Gastrocnemius medialis (tissue), 4 donors: ENCODE measurements at regions not wholly inside any gene's neighbourhood (a gene's known extent, or its start where the extent isn't known, plus 50 kb on each side); places are given as distances from the start of the nearest gene placed in this dataset.

Experiments used
- ATAC-seq, 2 donors: fragments of 150-250 bp; one replicate each; pipeline ENCODE4 v1.9.1; 2016
- DNase-seq, 2 donors: peaks; one replicate each; pipeline ENCODE4 v3.0.0-alpha.2; 2019
- H3K27ac ChIP-seq, 4 donors: fragments of 200-600 bp; sonication (generic); 1 replicate in 1 of 4; 2 replicates in 3 of 4; pipeline ENCODE4 v1.5.1; 2016 to 2018; ENCODE audit warnings: mild to moderate bottlenecking in 2 of 4, moderate library complexity in 1 of 4
- H3K27me3 ChIP-seq, 3 donors: fragments of 200-600 bp; sonication (generic) in 2 of 3; 1 replicate in 1 of 3; 2 replicates in 2 of 3; pipeline versions ENCODE4 v1.5.1 to v1.6.0; 2016 to 2019; ENCODE audit warnings: mild to moderate bottlenecking in 1 of 3, moderate library complexity in 1 of 3
- H3K36me3 ChIP-seq, 2 donors: fragments of 200-600 bp; sonication (generic) in 1 of 2; one replicate each; pipeline ENCODE4 v1.5.1; 2017 to 2018
- H3K4me1 ChIP-seq, 2 donors: fragments of 200-600 bp; sonication (generic) in 1 of 2; one replicate each; pipeline ENCODE4 v1.5.1; 2016 to 2017; ENCODE audit warnings: mild to moderate bottlenecking in 2 of 2
- H3K4me3 ChIP-seq, 4 donors: fragments of 200-600 bp; sonication (generic) in 3 of 4; 1 replicate in 1 of 4; 2 replicates in 3 of 4; pipeline ENCODE4 v1.5.1; 2016 to 2019; ENCODE audit warnings: mild to moderate bottlenecking in 2 of 4
- H3K9me3 ChIP-seq, 3 donors: fragments of 200-600 bp; sonication (generic) in 2 of 3; 1 replicate in 1 of 3; 2 replicates in 2 of 3; pipeline ENCODE4 v1.5.1; 2016 to 2019
- POLR2A ChIP-seq, 2 donors: fragments of 450-650 bp; IDR thresholded peaks; one replicate each; pipeline ENCODE4 v1.6.1; 2017; ENCODE audit warnings: antibody characterized with exemption in 2 of 2, mild to moderate bottlenecking in 2 of 2, moderate library complexity in 2 of 2
- in situ Hi-C, 4 donors: fragments of 200-750 bp; cut with MboI; loops; one replicate each; pipeline versions ENCODE4 v1.15.0 to v1.8.0; 2017; ENCODE audit warnings: low sequenced_read_pairs in 4 of 4
- intact Hi-C: fragments of 100-400 bp; cut with DNase I; formaldehyde crosslinking; loops from one replicate; pipeline ENCODE4 v1.15.1; 2023; ENCODE audit warnings: low total_unique reads
- TF ChIP-seq, protein P1 (sequence below), 5 experiments: fragments of 450-650 bp in 3 of 5; fragments of 200-600 bp in 2 of 5; sonication (generic) in 2 of 5; IDR thresholded peaks in 4 of 5; conservative IDR thresholded peaks in 1 of 5; 1 replicate in 4 of 5; 2 replicates in 1 of 5; pipeline ENCODE4 v1.5.1; 2016 to 2019; ENCODE audit warnings: antibody characterized with exemption in 5 of 5, mild to moderate bottlenecking in 3 of 5, moderate library complexity in 3 of 5

DNA sequence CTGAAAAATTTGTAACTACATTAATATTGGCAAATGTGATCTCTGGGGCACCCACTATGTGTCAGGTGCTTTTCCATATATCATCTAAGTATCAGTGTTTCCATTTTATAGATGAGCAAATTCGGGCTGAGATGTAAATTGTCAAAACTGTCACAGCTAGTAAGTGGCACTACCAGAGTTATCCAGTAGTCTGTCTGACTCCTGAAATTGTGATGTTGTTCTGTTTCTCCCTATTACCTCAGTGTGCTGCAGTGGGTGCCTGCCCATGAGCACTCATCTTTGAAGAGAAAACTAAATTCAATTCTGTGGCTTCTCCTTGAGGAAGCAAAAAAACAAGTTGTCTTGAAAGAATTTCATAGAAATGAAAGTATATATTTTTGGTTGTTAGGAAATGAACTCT, 467.4 kb upstream of the FANCL start:
- Histone ChIP-seq H3K27me3 (no peaks in the 10 kb centered on the region), H3K27ac (no peak overlapping the region), H3K4me3 (no peak overlapping the region), H3K36me3 (no peaks in the 10 kb centered on the region), H3K9me3 (no peaks in the 10 kb centered on the region), H3K4me1 (no peaks in the 10 kb centered on the region)
- ATAC-seq (no peak), DNase-seq (no peak)
- TF ChIP-seq POLR2A (IDR thresholded peaks at IDR 0.05) = no peak
- TF ChIP-seq, protein P1, sequence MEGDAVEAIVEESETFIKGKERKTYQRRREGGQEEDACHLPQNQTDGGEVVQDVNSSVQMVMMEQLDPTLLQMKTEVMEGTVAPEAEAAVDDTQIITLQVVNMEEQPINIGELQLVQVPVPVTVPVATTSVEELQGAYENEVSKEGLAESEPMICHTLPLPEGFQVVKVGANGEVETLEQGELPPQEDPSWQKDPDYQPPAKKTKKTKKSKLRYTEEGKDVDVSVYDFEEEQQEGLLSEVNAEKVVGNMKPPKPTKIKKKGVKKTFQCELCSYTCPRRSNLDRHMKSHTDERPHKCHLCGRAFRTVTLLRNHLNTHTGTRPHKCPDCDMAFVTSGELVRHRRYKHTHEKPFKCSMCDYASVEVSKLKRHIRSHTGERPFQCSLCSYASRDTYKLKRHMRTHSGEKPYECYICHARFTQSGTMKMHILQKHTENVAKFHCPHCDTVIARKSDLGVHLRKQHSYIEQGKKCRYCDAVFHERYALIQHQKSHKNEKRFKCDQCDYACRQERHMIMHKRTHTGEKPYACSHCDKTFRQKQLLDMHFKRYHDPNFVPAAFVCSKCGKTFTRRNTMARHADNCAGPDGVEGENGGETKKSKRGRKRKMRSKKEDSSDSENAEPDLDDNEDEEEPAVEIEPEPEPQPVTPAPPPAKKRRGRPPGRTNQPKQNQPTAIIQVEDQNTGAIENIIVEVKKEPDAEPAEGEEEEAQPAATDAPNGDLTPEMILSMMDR (IDR thresholded peaks at IDR 0.05 in 4 of 5, conservative IDR thresholded peaks at IDR 0.05 in 1 of 5) = no peak
- in situ Hi-C loops = no loop called here
- intact Hi-C loops = no loop called here

DNA sequence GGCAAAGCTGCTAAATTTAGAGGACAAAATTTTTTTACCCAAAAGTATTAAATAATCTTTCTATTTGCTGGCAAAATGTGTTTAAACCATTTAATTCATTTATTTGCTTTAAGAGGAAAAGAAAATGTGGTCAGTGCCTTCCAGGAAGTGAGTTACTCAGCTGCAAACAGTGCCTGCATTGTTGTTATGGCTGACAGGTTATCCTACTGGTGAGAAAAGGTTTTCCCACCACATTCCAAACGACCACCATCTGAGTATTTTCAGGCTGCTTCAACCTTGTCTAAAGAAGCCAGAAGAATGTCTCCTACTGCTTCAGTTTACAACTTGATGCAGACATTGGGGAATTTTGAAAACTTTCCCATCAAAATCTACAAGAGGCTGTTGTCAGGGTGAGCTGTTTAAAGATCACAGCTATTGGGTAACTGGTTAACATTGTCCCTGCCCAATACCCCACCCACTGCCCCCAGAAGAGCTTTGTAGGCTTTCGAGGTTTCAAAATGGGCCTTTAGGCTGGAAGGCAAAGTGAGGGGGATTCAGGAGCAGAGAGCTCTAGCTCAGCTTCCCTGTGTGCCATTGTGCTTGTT, 461.3 kb upstream of the FANCL start:
- H3K9me3 ChIP-seq = no peaks in the 10 kb centered on the region
- in situ Hi-C loops (no loop called here), intact Hi-C loops (no loop called here)
- H3K27me3 ChIP-seq = no peaks in the 10 kb centered on the region
- H3K27ac ChIP-seq = no peak overlapping the region
- no peaks in the 10 kb centered on the region for H3K4me1 ChIP-seq
- ATAC-seq (no peak), DNase-seq (no peak)
- H3K36me3 ChIP-seq = no peaks in the 10 kb centered on the region
- H3K4me3 ChIP-seq = no peak overlapping the region
- TF ChIP-seq, protein P1 (IDR thresholded peaks at IDR 0.05 in 4 of 5, conservative IDR thresholded peaks at IDR 0.05 in 1 of 5) = no peak
- no peak for TF ChIP-seq POLR2A (IDR thresholded peaks at IDR 0.05)

DNA sequence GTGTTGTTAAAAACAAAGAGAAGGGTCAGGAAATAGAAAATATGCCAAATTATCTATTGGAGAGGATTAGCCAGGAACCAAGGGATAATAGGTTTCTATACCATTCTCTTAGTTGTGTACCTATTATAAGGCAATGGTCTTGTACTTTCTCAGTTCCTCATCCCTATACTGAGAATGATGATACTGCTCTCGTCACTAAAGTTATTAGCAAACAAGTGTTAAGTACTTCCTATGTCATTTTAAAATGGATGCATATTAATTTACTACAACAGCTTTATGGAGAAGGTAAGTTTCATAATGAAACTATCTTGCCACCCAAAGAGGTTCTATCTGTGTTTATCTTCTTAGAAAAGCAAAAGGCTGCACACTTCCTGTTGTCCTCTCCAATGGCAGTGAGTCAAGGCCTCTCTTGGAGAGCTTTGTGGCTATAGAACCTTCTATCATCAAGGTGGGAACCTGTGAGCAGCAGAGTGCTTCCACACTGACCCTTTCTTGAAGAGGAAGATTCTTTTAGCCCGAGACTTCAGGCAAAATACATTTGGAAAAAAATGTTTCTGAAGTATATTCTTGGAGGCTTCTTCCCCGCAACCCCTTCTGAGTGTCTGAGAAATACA, 460.7 kb upstream of the FANCL start:
- intact Hi-C loops = no loop called here
- ATAC-seq = no peak
- in situ Hi-C loops = no loop called here

DNA sequence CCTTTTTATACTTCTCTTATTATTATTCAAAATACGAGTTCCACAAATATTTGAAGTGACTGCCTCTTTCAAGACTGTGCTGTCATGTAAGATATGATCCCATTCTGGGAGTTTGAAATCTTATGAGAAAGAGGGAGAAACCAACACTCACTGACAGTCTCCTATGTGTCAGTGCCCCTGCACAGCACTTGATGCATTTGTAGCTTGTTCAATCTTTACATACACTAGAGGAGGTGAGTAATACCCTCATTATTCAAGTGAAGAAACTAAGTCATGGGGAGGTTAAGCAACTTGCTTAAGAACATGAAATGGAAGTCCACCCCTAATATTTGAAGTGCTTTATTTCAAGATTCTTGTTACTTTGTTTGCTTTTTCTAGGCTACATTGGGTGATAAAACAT, 459.5 kb upstream of the FANCL start:
- in situ Hi-C loops (no loop called here), intact Hi-C loops (no loop called here)
- Histone ChIP-seq H3K9me3 (no peaks in the 10 kb centered on the region), H3K27ac (no peak overlapping the region), H3K4me1 (no peaks in the 10 kb centered on the region), H3K36me3 (no peaks in the 10 kb centered on the region), H3K4me3 (no peak overlapping the region), H3K27me3 (no peaks in the 10 kb centered on the region)
- ATAC-seq (no peak), DNase-seq (no peak)
- TF ChIP-seq, protein P1 (IDR thresholded peaks at IDR 0.05 in 4 of 5, conservative IDR thresholded peaks at IDR 0.05 in 1 of 5) = no peak
- no peak for TF ChIP-seq POLR2A (IDR thresholded peaks at IDR 0.05)

More for the DNA sequence above, 460.7 kb upstream of the FANCL start:
- H3K36me3 ChIP-seq = no peaks in the 10 kb centered on the region
- no peak for DNase-seq
- H3K27ac ChIP-seq = no peak overlapping the region
- H3K9me3 ChIP-seq = no peaks in the 10 kb centered on the region
- no peak overlapping the region for H3K4me3 ChIP-seq
- H3K4me1 ChIP-seq = no peaks in the 10 kb centered on the region
- no peaks in the 10 kb centered on the region for H3K27me3 ChIP-seq
- TF ChIP-seq, protein P1 (IDR thresholded peaks at IDR 0.05 in 4 of 5, conservative IDR thresholded peaks at IDR 0.05 in 1 of 5) = no peak

DNA sequence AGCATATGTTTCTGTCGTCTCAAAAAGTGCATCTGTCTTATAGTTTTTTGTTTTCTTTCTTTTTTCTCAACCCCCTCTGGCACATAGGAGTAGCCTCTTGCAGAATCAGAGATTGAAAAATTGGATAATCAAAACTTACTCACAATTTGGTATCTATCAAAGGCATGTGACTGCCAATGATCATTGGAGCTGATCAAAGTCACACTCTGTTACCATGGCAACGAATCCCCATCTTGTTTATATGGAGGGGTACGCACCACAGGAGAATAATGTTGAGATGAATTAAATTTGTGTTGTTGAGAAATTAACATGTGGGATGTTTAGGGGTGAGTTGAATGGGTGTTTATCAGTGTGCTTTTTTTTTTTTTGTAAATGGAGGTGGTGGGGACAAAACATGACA, 458.3 kb upstream of the FANCL start:
- Histone ChIP-seq H3K9me3 (no peaks in the 10 kb centered on the region), H3K27ac (no peak overlapping the region), H3K27me3 (no peaks in the 10 kb centered on the region), H3K36me3 (no peaks in the 10 kb centered on the region), H3K4me1 (no peaks in the 10 kb centered on the region), H3K4me3 (no peak overlapping the region)
- DNase-seq (no peak), ATAC-seq (no peak)
- in situ Hi-C loops (no loop called here), intact Hi-C loops (no loop called here)
- TF ChIP-seq, protein P1 (IDR thresholded peaks at IDR 0.05 in 4 of 5, conservative IDR thresholded peaks at IDR 0.05 in 1 of 5) = no peak
- TF ChIP-seq POLR2A (IDR thresholded peaks at IDR 0.05) = no peak
